ENCODE measurements at regions not wholly inside any gene's neighbourhood (a gene's known extent, or its start where the extent isn't known, plus 50 kb on each side); places are given as distances from the start of the nearest gene placed in this dataset.

DNA sequence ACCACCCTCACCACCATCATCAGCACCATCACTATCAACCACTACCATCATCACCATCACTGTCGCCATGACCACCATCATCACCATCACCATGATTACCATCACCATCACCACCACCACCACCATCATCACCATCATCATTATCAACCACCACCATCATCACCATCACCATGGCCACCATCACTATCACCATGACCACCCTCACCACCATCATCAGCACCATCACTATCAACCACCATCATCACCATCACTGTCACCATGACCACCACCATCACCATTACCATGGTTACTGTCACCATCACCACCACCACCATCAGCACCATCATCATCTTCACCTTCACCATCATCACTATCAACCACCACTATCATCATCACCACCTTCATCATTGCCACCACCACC lies 183.4 kb downstream of the SHANK2 start:
- 97 to 99% methylated on average over 1 of the region's 1 CpG for WGBS, 2 donors
- H3K4me1 ChIP-seq: no peaks in the 10 kb centered on the region
- H3K4me3 ChIP-seq: no peak overlapping the region
- intact Hi-C loops (cut with DNase I): no loop called here
- H3K9me3 ChIP-seq: no peaks in the 10 kb centered on the region
- H3K27me3 ChIP-seq: peaks cover 0 to 8% (median 0%) of the 10 kb centered on the region in 3 donors
- TF ChIP-seq POLR2A (IDR thresholded peaks at IDR 0.05): no peak
- no peak for TF ChIP-seq EP300 (IDR thresholded peaks at IDR 0.05)
- no peak for TF ChIP-seq POLR2AphosphoS5 (IDR thresholded peaks at IDR 0.05)
- TF ChIP-seq, protein P1, sequence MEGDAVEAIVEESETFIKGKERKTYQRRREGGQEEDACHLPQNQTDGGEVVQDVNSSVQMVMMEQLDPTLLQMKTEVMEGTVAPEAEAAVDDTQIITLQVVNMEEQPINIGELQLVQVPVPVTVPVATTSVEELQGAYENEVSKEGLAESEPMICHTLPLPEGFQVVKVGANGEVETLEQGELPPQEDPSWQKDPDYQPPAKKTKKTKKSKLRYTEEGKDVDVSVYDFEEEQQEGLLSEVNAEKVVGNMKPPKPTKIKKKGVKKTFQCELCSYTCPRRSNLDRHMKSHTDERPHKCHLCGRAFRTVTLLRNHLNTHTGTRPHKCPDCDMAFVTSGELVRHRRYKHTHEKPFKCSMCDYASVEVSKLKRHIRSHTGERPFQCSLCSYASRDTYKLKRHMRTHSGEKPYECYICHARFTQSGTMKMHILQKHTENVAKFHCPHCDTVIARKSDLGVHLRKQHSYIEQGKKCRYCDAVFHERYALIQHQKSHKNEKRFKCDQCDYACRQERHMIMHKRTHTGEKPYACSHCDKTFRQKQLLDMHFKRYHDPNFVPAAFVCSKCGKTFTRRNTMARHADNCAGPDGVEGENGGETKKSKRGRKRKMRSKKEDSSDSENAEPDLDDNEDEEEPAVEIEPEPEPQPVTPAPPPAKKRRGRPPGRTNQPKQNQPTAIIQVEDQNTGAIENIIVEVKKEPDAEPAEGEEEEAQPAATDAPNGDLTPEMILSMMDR (IDR thresholded peaks at IDR 0.05): no peak
- H3K36me3 ChIP-seq: no peaks in the 10 kb centered on the region
- H3K27ac ChIP-seq: no peak overlapping the region
- DNase-seq: no peak

DNA sequence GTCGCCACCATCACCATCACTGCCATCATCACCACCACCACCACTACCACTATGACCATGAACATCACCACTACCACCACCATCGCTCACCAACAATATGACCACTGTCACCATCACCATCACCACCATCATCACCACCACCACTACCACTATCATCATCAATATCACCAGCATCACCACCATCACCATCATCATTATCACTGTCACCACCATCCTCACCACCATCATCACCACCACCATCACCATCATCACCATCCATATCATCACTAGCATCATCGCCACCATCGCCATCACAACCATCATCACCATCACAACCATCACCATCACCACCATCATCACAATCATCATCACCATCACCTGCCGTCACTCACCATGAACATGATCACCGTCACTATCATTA lies 184.6 kb downstream of the SHANK2 start:
- H3K4me1 ChIP-seq: no peaks in the 10 kb centered on the region
- TF ChIP-seq EP300 (IDR thresholded peaks at IDR 0.05) (no peak), POLR2AphosphoS5 (IDR thresholded peaks at IDR 0.05) (no peak), POLR2A (IDR thresholded peaks at IDR 0.05) (no peak)
- TF ChIP-seq, protein P1 (IDR thresholded peaks at IDR 0.05): no peak
- intact Hi-C loops (cut with DNase I): no loop called here
- peaks cover 0 to 15% (median 0%) of the 10 kb centered on the region in 3 donors for H3K27me3 ChIP-seq
- 98% methylated on average over 6 of the region's 6 CpGs for WGBS, 2 donors
- no peak overlapping the region for H3K27ac ChIP-seq
- H3K36me3 ChIP-seq: no peaks in the 10 kb centered on the region
- no peak overlapping the region for H3K4me3 ChIP-seq
- H3K9me3 ChIP-seq: no peaks in the 10 kb centered on the region
- no peak for DNase-seq

DNA sequence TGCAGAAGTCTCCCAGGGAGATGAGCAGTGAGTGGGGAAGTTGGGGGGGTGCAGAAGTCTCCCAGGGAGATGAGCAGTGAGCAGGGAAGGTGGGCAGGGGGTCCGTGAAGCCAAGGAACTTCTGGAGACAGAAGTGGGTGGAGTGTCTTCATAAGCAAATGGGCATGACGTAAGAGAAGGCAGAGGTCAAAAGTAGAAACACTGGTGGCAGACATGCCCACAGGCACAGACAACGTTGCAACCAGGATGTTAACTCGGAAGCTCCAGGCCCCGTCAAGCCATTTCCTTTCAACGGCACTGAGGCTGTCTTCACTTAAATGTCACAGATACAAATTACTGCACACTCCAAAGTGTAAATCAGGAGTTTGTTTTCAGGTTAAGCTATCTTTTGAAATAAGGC lies 186.1 kb downstream of the SHANK2 start:
- 55 to 75% methylated on average over 6 of the region's 6 CpGs for WGBS, 2 donors
- no peak overlapping the region for H3K4me3 ChIP-seq
- no peaks in the 10 kb centered on the region for H3K4me1 ChIP-seq
- H3K27me3 ChIP-seq: peaks cover 0 to 15% (median 0%) of the 10 kb centered on the region in 3 donors
- no peak for DNase-seq
- no peak for TF ChIP-seq POLR2AphosphoS5 (IDR thresholded peaks at IDR 0.05)
- no peak for TF ChIP-seq POLR2A (IDR thresholded peaks at IDR 0.05)
- TF ChIP-seq, protein P1 (IDR thresholded peaks at IDR 0.05): no peak
- no peak for TF ChIP-seq EP300 (IDR thresholded peaks at IDR 0.05)
- no peak overlapping the region for H3K27ac ChIP-seq
- intact Hi-C loops (cut with DNase I): no loop called here
- no peaks in the 10 kb centered on the region for H3K9me3 ChIP-seq
- H3K36me3 ChIP-seq: no peaks in the 10 kb centered on the region

DNA sequence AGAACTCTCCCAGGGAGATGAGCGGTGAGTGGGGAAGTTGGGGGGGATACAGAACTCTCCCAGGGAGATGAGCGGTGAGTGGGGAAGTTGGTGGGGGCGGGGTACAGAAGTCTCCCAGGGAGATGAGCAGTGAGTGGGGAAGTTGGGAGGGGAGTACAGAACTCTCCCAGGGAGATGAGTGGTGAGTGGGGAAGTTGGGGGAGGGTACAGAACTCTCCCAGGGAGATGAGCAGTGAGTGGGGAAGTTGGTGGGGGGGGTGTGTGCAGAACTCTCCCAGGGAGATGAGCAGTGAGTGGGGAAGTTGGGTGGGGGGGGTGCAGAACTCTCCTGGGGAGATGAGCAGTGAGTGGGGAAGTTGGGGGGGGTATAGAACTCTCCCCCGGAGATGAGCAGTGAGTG lies 186.5 kb downstream of the SHANK2 start:
- peaks cover 0 to 15% (median 0%) of the 10 kb centered on the region in 3 donors for H3K27me3 ChIP-seq
- no peaks in the 10 kb centered on the region for H3K9me3 ChIP-seq
- DNase-seq: no peak
- no peak overlapping the region for H3K4me3 ChIP-seq
- no peaks in the 10 kb centered on the region for H3K4me1 ChIP-seq
- TF ChIP-seq EP300 (IDR thresholded peaks at IDR 0.05) (no peak), POLR2A (IDR thresholded peaks at IDR 0.05) (no peak)
- intact Hi-C loops (cut with DNase I): no loop called here
- WGBS, 2 donors: 46 to 91% methylated on average over 3 of the region's 4 CpGs
- H3K27ac ChIP-seq: no peak overlapping the region
- H3K36me3 ChIP-seq: no peaks in the 10 kb centered on the region

DNA sequence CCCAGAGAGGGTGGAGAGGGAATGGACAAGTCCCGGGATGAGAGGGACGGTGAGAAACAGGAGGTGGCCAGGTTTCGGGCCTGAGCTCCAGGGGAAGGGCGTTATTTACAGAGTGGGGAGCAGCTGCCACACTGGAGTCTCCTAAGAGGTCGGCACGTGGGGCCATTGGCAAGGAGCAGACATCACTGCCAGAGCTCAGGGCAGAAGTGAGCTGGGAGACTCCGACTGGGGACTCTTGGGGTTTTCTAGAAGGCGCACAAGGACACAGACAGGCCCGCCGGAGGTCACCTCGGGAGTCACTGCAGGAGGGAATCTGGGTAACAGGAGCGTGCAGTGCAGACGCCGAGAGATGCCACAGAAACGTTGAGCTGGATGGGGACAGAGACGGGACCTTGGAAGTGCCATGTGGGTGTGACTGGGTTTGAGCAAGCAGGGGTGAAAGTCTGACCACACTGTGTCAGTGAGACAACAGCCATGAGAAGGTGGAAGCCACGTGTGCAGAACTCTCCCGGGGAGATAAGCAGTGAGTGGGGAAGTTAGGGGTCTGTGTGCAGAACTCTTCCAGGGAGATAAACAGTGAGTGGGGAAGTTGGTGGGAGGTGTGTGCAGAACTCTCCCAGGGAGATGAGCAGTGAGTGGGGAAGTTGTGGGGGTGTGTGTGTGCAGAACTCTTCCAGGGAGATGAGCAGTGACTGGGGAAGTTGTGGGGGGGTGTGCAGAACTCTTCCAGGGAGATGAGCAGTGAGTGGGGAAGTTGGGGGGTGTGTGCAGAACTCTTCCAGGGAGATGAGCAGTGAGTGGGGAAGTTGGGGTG lies 187.5 kb downstream of the SHANK2 start:
- WGBS, 2 donors: 68 to 81% methylated on average over 18 of the region's 18 CpGs
- no peak for DNase-seq
- TF ChIP-seq EP300 (IDR thresholded peaks at IDR 0.05): no peak
- TF ChIP-seq, protein P1 (IDR thresholded peaks at IDR 0.05): no peak
- TF ChIP-seq POLR2AphosphoS5 (IDR thresholded peaks at IDR 0.05): no peak
- TF ChIP-seq POLR2A (IDR thresholded peaks at IDR 0.05): no peak
- intact Hi-C loops (cut with DNase I): no loop called here
- Histone ChIP-seq H3K9me3 (no peaks in the 10 kb centered on the region), H3K4me3 (no peak overlapping the region), H3K4me1 (no peaks in the 10 kb centered on the region), H3K27me3 (peaks cover 0 to 15% (median 0%) of the 10 kb centered on the region in 3 donors), H3K36me3 (no peaks in the 10 kb centered on the region), H3K27ac (no peak overlapping the region)

Data from sigmoid colon (tissue), 6 donors.